AG08395 (cell line): ENCODE measurements at regions not wholly inside any gene's neighbourhood (a gene's known extent, or its start where the extent isn't known, plus 50 kb on each side); places are given as distances from the start of the nearest gene placed in this dataset.
"Not testable (repeated sequence)": the region's sequence is repeated elsewhere in the genome, so short reads cannot be mapped to it uniquely, and the experiment has no call there.

Experiments
- DNase-seq: peaks from one replicate; pipeline ENCODE4 v3.0.0; 2012; ENCODE audit warnings: mixed read lengths, low spot score

DNA sequence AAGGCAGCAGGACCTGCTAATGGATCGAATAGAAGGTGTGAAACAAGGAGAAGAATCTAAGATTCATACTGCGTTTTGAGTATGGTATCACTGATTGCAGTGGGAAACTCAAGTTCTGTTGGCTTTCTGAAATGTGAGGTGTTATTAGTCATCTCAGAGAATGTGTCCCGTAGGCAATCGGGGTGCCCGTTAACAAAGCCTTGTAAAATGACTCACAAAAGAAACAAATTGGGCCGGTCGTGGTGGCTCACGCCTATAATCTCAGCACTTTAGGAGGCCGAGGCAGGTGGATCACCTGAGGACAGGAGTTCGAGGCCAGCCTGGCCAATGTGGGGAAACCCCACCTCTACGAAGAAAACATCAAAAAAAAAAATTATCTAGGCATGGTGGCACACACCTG is 118.2 kb upstream of the C7orf33 start:
- no peak for DNase-seq

DNA sequence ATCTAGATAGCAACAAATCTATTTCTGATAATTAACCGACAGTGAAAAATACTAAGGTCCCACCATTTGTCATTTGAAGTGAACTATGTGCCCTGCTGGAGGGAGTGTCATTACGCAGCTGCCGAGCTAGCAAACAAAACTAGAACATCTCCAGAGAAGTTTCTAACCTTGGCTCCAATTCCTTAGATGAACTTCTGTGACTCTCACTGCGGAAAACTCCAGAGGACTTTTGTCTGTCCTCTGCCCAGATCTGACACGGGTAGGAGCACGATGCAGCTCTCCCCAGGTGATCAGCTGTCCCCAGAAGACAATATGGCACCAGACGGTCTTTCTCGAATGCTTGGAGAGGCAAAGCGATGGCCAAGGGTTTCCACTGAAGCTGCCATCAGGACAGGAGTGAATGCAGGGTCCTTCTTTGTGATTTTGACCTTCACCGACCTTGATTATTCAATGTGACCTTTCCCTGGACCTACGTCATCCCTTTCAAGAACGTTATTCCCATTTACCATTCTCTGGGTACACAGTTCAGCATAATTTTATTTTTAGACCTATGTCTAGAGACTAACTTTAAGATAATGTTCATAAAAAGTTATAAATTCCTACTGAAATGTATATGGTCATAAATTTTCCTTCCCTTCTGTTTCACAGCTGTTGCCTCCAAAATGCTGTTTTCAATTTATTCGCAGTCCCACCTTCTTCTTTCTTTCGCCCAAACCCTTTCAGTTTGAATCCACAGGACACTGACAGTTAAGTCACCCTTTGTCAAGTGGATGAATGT is 116.7 kb upstream of the C7orf33 start:
- DNase-seq: no peak

DNA sequence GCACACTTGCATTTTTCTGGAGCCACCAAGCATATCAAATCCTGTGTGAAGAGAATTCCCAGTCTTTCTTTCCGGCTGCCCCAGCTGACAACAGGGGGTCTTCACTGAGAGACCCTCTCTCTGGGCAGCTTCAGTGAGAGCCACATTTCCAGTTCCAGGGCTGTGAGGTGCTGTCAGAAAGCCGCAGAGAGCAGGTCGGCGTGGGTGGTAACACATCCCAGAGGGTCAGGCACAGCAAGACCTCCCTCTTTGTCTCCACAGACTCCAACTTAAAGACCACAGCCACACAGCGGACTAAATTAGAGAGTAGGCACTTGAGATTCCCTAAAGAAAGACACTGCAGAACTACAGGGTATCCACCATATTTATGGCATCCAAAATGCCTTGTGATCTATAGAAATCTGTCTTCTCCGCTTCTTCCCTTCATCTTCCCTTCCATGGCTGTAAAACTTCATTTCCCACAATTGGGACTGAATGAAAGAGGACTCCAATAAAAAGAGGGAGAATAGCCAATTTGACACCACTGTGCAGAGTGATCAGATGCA is 116.0 kb upstream of the C7orf33 start:
- DNase-seq: no peak

DNA sequence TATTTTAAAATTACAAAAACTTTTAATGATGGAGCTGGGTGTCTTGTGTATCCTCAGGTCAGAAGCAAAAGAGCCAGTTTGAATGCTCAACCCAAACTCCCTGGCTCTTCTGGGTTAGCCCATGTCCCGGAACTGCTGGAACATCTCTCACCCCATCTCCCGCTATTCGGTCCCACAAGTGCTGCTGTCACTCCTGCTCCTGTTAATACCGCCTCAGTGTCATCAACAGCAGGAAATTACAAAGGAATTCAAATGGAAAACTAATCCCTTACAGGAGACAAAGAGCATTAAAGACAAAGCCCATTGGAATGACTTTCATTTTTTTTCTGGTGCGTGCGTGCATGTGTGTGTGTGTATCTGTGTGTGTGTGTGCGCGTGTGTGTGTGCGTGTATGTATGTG is 112.0 kb upstream of the C7orf33 start:
- DNase-seq: no peak

DNA sequence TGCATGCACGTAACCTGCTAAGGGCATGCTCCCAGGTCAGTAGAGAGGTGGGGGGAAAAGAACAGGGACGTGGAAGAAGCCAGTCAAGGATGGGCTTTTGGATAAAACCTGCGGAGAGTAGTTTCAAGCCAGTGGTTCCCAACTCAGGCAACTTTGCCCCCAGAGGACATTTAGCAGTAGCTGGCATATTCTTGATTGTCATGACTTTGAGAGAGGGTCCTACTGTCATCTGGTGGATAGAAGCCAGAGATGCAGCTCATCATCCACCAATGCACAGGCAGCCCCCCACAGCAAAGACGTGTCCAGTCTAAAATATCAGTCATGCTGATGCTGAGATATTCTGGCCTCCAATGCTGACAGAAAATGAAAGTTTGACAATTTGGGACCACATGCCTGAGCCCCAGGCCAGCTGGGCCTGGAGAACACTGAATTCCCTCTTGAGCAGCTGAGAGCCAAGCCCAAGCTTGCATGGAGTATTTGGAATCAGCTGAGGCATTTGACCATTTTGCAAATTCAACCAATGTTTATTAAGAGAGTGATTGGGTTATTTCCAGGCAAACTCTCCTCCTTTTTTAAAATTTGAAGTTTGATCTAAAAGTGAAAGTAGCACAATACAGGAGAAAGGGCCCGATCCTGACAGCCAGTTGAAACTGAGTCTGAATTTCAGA is 110.0 kb upstream of the C7orf33 start:
- no peak for DNase-seq

DNA sequence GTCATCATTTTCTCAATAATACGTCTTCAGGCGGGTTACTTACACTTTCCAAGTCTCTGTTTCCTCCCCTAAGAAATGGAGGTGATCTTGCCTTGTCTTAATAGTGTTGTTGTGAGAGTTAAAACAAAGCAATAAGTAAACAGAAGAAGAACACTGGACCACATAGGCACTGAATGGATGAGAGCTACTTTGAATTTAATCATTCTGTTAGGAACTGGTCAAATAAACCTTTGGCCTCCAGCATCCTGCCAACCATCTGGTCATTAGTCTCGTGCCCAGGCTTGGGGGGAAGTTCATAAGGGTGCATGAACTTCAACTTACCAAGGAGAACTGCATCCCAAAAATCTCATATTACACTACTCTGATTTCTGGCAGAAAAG is 109.4 kb upstream of the C7orf33 start:
- no peak for DNase-seq

DNA sequence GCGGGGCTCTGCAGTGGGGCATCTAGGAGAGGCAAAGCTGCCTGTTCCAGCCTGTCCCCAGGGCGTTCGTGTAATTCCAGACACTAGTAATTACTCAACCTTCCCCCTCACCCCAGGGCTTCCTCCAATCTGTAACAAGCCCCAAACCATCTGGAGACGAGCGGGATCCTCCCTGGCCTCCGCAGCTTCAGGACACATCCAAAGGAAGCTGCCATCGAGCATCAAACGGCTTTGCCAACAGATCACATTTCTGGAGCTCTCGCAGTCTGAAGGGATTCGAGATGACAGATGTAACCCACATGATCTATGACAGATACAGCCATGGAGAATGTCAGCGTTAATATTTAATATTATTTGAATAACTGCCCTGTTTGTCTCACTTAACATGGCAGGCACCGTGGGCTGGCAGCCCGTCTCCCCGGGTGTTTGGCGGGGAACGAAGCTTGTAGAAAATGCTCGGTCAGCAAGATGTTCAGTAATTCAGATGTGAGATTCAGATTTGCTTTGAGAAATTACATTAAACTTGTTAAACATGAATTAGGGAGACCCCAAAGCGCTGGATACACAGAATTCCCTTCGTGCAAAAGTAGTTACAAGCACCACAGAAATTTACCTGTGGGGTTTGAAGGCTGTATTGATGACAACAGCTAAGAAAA is 108.5 kb upstream of the C7orf33 start:
- DNase-seq: no peak

DNA sequence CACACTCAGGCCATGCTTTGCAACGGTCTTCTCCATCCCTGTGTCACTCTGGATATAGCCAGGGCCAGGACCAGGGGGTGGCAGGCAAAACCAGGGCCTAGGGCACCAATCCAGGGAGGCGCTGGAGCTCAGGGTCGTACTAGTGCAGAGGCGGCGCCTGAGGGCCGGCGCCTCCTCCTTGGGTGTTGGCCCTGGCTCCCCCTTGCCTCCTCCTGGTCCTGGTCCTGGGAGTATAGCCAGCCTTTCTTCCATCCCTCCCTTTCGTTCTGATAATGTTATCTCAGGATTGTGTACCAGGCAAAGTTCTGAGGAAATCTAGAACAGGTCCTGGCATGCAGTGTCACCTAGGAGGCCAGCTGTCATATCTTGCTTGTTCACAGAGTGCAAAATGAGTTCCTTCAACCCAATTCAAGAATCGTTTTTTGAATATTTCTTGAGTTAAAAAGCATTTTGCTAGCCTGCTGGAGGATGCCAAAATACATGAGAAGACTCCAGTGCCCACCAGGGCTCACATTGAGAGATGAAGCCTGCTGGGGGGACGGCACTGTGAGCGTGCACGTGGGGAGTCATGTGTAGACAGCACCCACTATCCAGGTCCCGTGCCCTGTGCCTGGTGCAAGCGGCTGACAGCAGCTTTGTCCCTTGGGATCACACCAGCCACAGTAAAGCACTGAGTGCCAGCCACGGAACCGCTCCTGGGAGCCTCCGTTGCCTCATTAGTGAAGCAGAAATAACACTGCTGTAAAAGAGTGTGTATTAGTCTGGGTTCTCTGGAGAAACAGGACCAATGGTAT is 106.9 kb upstream of the C7orf33 start:
- no peak for DNase-seq

DNA sequence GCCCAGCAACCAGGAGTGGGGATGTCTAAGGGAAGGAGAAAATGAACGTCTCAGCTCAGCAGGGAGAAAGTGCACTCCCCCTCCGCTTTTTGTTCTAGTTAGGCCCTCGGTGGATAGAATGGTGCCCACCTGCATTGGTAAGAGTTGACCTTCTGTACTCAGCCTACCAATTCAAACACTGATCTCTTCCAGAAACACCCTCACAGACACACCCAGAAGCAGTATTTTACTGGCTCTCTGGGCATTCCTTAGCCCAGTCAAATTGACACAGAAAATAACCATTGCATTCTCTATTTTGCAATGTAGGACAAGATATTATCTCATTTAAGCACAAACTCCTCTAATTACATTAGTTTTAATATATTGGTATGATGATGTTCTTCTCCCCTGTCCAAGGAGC is 106.1 kb upstream of the C7orf33 start:
- no peak for DNase-seq

DNA sequence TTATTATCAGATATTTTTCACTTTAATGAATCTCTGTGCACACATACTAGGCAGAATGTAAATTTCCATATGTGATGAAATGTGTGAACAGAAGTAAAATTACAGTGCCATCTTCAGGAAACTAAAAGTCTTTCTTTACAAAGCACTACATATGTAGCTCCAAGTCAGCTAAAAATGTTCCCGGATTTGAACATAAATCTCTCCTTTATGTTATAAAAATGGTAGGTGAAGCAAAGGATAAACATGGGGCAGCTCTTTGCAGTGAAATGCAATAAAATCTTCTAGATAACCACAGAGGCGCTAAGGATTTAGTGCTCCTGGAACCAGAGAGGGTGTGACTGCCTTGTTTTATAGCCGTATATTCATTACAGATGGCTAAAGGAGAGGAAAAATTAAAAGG is 104.9 kb upstream of the C7orf33 start:
- DNase-seq: no peak

DNA sequence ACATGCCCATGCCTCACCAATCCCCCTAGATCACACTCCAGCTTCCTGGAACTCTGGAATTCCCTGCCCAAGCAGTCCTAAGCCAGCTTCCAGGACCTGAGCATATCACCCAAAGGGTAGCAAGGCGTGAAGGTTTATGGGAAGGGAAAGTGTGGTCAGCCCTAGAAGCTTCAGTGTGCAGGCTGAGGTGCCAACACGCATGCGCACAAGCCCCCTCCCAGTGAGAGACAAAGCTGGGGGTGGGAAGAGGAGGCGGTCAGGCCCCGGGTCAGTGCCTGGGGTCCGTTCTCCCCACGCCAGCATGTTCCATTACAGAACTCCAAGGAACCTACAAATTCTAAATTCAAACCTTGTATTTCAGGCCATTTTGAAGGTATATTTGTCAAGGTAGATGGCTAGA is 103.6 kb upstream of the C7orf33 start:
- DNase-seq: no peak

DNA sequence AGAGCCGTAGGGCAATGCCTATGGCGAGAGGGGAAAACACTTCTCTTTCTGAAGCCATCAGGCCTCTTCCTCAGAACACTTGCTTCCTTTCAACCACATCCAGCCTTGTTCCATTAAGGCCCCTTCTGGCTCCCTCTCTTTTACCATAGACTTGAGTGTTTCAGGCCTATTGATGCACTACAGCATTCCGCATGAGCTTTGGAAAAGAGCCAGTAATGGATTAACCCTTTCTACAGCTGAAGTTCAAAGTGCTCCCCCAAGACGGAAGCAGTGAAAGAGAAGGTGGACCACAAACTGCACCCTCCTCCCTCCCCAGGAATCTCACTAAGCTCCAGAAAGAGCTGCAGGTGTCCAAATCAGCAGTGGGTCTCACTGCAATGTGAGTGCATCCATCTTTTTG is 102.7 kb upstream of the C7orf33 start:
- DNase-seq: no peak

DNA sequence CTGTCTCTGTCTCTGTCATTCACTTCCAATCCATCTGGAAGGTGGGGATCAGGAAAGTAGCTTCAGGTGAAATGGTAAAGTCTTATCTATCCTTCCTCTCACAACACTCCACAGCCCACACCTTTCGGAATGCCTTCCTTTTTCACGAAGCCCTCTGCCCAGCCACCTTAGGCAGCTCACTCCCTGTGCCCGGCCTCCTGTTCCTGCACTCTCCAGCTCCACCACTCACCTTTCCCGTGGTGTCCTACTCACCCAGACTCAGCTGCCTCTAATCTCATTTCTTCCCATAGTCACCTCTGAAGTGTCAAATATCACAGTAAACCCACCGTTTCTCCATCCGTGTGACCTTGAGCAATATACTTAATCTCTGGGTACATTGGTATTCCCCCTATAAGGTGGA is 100.9 kb upstream of the C7orf33 start:
- no peak for DNase-seq

DNA sequence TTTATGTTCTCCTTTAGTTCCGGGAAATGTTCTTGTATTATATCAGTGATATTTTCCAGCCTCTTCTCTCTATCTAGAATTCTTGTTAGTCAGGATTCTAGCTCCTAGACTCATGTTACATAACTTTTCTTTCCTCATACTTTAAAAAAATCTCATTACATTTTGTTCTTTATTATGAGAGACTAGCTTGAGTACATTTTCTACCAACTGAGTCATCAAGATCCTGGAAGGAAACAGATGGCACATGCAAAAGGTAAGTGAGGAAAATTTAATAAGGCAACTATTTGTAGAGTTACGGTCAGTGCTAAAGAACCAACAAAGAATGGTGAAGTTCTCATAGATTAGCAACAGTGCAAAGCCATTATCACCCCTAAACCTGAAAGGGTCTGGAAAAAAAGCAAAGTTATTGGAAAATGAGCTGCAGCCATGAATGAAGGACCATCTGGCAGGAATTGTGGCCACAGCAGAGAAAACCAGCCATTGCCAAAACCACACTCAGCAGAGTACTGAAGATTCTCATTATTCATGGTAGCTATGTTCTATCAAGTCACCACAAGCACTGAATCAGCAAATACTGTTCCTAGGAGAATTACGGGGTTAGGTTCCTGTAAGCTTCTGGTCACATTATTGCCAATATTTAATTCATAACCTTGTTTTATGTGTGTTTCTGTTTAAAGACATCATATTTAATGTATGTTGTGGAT is 98.3 kb upstream of the C7orf33 start:
- no peak for DNase-seq

DNA sequence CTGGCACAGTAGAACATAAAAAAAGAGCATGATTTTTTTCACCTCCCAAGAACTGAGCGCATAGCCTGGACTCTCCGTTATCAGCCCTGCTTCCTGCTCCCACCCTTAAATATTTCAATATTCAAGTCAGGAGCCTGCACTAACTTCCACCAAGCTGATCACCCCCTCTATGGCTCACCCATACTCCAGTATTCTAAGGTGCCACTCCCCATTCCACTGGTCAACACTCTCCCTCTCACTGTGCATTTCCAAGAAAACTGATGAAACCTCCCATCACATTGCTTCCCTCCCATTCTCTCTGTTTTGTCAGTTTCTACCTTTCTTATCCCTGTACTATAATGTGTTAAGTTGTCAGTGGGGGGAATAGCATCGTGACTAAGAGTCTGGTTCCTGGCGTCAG is 95.0 kb upstream of the C7orf33 start:
- DNase-seq: no peak

DNA sequence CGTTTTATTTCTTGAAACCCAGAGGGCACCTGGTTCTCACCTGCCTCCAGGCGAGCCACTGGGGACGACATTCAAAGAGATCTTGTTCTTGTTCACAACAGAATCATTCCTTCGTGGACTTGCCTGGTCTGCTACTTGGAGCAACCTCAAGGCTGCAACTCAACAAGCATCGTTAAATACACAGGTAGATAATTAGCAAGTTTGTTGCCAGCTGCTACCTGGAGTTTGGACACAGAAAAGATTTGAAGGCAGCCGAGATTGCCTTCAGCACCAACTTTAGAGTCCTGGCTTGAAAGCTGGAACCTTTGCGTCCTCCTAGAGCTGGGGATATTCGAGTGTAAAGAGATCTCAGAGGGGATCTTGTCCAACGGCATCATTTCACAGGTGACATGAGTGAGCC is 89.6 kb upstream of the C7orf33 start:
- no peak for DNase-seq

DNA sequence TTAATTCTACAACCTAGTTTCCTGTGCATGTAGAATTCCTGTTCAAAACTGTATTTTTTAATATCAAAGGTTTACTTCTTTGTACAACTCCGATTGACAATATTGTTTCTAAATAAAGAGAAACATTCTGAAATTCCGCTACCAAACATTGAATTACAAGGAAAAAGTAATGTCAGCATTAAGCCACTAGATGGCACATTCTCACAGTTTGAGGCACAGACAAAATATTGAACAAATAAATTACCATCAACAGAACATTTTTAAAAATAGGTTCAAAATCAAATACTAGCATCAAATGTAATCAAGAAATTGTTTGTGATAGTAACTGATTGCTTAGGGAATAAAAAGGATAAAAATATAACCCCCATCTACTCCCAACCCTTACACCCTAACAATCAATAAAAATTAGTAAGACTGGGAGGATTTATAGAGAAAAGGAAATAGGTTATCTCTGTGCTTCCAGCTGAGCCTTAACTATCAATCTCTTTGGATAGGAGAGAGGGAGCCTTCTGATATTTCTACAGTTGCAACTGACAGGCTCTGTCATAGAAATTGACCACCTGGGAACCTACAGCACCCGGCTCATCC is 86.6 kb upstream of the C7orf33 start:
- peak; percentile 36 for DNase-seq

DNA sequence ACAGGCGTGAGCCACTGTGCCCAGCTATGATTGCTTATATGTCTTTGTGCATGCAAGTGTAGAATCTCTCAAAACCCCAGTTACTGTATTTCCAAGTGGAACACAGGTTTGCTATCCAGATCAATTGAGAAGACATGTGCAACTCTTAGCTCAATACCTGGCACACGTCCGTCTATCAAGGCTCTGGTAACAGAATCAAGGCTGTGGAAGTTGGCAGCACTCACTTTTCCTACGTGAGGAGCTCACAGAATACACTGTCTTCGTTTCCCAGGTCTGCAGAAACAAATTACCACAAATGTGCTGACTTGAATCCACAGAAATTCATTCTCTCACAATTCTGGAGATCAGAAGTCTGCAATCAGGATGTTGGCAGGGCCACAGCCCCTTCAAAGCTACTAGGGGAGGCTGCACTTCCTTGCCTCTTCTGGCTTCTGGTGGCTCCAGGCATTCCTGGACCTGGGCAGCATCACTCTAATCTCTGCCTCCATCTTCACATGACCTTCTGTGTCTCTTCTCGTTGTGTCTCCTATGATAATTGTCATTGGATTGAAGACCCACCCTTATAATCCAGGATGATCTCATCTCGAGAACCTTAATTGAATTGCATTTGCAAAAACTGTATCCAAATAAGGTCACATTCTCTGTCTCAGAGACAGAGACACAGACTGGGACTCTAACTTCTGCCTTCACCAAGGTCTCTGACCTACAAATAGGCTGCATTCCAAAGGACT is 84.8 kb upstream of the C7orf33 start:
- DNase-seq: no peak

DNA sequence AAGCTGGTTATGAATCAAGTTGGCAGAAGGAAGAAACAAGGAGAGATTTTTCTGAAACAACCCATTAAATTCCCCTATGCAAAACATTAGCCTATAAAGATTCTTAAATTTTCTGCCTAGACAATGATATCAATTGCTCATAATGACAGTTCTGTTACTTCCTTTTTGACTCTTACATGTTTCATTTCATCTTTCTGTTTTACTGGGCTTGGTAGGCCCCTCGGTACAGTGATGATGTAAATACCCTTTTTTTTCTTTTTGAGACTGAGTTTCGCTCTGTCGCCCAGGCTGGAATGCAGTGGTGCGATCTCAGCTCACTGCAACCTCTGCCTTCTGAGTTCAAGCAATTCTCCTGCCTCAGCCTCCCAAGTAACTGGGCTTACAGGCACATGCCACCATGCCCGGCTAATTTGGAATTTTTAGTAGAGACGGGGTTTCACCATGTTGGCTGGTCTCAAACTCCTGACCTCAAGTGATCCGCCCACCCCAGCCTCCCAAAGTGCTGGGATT is 83.4 kb upstream of the C7orf33 start:
- DNase-seq: not testable (repeated sequence)

DNA sequence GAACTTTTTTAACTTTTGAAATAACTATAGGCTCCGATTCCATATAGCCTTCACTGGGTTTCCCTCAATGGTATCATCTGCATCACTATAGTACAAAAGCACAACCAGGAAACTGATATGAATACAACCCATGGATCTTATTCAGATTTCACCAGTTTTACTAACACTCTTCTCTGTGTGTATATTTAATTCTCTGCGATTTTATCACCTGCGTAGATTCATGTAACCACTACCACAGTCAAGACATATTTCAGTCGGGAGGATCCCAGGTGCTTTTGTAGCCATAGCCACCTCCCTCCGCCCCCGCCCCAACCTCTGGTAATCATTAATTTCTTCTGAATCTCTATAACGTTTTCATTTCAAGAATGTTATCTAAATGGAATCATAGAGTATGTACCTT is 82.8 kb upstream of the C7orf33 start:
- DNase-seq: no peak
